ELR (cell line): ENCODE measurements at regions not wholly inside any gene's neighbourhood (a gene's known extent, or its start where the extent isn't known, plus 50 kb on each side); places are given as distances from the start of the nearest gene placed in this dataset.

Source experiments
- DNase-seq: peaks from one replicate; pipeline ENCODE4 v3.0.0-alpha.2; 2015; ENCODE audit warnings: low read depth

DNA sequence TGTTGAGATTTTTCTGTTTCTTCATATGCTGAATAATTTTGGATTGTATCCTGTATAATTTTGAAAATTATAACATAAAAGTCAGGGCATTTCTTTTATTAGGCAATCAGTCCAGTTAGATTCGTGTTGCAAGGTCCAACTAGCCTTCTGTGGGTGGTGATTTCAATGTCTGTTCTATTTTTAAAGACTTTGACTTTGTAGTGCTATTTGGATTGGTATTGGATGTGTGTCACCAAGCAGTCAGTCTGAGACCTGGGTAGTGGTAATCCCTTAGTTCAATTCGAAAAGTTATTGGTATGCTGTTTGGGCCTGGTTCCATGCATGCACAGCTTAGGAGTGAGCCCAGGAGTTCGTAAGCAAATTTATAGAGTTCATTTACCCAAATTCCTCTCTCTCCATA is 82.2 kb downstream of the EPDR1 start:
- DNase-seq: no peak

DNA sequence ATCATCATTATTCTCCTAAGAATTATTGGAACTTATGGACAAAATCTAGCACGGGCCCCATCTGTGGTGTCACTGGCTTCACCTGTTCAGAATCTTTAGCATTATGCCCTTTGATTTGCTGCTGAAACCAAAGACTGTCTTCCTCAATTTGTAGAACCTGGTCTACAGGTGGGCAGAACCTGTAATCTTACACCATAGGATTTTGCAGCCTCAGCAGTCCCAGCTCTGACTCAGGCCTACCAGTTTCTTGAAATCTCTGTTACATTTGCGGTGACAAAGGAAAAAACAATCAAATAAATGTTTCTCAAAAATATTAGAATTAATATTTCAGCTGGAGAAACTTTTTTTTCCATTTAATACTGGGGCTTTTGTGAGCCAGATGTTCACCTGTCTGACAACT is 86.1 kb downstream of the EPDR1 start:
- DNase-seq: no peak

DNA sequence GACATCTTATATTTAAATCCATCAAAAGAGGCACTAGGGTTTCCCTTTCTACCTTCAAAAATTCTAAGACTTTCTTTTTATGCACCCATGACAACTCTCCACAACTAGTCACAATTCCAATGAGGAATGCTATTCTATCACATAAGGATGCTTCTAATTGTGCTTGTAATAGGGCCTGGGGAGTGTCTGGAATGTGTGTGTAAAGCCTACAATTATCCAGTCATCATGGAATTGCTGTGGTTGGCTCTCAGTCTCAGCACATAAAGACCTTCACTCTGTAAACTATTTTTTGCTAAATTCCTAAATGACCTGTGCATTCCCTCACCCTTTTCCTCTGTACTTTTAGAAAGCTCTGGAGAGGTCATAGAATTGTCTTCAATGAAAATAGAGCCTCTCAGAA is 86.7 kb downstream of the EPDR1 start:
- no peak for DNase-seq

DNA sequence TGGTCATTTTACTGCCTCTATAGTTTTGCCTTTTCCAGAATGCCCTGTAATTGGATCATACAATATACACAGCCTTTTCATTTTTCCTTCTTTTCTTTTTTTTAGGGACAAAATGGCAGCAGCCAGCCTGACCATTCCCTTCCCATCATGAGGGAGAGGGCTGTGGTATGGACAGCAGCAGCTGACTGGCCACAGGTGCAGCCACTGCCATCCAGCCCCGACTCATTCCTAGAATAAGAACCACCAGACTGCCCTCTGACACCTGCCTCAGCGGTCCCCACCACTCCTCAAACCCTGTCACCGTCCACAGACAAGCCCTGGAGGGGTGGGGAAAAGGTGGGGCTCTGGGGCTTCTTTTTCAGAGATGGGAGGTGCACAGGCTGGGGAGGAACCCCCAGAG is 92.8 kb downstream of the EPDR1 start:
- no peak for DNase-seq

DNA sequence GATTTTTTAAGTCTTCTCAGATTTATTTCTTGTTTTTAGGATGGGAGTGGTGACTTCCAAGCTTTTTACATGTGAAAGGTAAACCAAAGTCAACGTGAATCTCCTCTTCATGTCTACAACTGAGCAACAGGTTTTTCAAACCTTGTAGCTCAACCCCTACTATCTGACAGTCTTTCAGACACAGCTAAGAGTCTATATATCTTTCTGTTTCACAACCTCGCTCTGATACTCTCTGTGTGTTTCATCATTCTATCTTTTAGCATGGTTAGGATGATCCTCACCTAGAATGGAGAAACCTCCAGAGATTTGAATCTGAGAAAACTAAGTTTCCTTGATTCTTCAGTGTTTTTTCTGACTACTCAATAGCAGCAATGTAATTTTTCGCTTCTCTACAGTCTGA is 96.1 kb downstream of the EPDR1 start:
- no peak for DNase-seq

DNA sequence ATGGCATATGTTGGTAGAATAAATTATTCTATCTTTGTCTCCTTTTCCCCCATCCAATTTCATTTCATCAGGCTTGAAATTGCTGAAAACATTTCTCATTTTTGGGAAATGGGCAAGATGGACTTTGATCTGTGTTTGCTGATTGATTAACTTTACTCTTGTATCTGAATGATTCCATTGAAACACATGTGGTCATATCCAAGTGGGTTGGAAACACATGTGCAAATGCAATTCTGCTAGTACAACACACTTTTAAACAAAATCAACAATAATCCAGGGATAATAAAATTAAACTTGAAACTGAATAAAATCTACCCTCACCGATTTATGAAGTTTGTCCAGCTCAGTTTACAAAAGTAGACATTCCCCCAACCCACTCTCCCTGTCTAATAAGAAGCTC is 96.9 kb downstream of the EPDR1 start:
- DNase-seq: no peak

DNA sequence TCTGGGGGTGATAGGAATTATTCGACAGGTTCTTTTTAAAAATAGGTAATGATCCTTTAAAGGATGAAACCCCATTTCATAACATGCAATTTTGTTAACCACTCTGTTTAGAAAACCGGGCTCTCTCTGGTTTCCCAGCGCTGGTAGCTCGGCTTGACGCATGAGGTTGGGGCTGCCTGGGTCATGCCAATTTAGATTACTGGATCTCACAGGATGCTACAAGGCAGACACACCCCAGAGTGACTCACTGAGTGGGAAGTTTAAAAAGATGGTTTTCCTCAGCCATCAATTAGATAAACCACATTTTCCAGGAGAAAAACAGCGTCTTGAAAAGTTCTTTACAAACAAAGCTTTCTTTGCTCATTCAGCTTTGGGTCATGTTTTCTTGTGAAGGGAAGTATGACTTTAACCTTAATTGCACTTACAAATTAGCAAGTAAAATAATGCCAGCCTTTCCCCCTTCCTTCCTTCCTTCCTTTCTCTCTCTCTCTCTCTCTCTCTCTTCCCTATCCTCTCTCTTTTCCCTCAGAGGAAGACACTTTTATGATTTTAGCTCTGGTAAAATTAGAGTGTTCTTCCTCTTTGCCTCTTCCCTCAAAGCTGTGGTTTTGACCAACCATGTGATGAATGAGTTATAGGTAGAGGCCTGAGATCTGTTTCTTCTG is 99.8 kb downstream of the EPDR1 start:
- no peak for DNase-seq

DNA sequence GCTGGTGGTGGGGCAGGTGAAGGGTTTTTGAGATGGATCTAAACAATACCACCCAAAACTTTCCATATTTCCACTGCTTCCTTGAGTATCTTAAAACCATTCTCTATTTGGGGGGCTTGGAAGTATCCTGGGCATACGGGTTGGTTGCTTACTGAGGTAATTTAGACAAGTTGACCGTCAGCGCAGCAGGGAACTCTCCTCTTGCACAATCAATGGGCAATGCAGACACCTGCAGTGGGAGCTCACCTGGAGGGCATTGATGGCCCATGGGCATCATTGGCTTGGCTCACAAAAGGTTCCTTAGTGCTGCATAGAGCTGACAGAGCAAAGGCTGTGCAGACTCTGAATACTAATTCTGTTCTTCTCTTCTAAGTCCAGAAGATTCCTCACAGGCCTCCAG is 101.5 kb downstream of the EPDR1 start:
- no peak for DNase-seq

DNA sequence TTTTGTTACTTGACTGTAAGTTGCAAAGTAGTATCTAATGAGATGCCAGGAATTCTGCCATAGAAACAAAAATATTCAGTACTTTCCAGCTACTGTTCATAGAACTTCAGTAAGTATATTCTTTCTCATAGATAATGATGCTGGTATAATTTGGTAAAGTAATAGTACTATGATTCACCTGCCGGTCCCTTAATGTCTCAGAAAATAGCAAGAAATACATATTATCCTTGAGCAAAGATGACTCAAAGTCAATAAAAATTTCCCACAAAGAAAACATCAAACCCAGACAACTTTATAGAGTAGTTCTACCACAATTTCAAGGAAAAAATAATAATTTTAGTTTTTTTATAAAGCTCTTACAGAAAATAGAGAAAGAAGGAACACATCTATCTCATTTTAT is 105.4 kb downstream of the EPDR1 start:
- no peak for DNase-seq

DNA sequence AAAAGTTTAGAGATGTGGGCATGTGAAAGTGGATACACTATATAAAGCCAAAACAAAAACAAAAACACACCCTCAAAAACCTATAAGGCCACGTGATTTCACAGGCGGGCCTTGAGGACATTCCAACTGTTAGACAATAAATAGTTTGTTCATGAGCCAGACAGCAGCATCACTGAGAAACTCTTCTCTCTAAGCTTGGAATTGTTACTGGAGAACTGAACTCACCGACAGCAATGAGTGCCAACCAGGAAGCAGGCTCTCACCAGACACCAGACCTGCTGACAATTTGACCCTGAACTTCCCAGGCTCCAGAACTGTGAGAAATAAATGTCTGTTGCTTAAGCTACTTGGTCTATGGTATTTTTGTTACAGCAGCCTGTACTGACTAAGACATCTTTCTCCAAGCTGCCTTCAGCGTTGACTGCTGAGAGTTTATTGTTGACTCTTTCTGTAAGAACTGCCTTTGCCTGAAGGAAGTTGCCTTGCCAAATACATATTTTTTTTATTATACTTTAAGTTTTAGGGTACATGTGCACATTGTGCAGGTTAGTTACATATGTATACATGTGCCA is 107.5 kb downstream of the EPDR1 start:
- no peak for DNase-seq

DNA sequence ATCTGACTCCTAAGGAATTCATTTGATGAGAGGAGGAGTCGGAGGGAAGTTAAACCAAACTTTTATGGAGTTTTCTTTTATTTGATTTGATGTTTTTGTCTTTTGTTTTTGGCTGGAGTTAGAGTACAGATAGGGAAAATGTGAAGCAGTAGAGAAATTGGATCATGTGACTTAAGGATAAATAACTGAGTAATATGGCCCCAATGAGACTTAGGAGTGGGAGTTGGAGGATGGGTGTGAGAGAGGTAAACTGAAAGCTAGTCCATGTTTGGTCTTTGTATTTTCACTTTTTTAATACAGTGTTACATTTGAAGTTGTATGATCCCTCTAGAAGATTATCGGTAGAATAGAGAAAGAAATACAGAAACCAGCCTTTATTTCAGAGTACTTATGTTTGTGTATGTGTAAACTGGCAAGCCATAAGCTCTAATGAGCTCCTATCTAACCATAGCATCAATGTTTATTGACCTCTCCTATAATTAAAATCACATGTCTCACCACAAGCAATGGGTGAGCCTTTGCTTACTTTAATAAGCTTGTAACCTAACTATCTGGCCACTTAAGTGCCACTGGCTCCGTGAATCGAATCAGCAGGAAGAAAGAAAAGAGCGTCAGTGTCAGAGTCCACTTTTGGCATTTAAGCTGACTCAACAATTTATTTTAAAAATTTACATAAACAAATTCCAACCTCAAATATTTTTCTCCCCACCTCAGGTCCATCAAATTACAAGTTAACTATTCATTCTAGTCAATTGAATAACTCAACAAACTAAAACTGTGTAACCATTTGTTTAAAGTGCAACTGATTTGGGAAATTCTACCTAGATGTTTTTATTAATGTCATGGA is 113.8 kb downstream of the EPDR1 start:
- no peak for DNase-seq

DNA sequence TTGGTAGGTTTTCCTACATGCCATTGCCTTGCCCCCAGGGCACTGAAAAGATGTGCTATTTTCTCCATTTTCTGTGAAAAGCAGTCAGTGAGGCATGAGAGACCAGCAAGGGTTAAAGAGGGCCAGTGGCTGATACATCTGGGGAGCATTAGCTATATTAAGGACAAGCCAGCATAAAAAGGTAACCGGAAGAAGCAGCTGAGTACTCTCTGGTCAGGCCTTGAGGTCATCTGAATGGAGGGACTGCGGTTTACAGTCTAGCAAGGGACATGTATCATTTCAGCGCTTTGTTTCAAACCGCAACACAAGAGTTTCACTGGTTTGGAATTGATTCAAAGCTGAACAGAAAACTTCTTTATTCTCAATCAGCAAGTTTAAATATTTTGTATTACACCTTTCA is 120.4 kb downstream of the EPDR1 start:
- DNase-seq: no peak

DNA sequence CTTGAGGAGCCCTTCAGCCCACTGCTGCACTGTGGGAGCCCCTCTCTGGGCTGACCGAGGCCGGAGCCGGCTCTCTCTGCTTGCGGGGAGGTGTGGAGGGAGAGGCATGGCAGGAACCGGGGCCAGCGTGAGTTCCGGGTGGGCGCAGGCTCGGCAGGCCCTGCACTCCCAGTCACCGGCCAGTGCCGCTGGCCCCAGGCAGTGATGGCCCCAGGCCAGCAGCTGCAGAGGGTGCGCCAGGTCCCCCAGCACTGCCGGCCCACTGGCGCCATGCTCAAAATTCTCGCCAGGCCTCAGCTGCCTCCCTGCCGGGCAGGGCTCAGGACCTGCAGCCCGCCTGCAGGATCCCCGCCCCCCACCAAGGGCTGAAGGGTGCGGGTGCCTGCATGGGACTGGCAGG is 128.4 kb upstream of the STARD3NL start:
- no peak for DNase-seq

DNA sequence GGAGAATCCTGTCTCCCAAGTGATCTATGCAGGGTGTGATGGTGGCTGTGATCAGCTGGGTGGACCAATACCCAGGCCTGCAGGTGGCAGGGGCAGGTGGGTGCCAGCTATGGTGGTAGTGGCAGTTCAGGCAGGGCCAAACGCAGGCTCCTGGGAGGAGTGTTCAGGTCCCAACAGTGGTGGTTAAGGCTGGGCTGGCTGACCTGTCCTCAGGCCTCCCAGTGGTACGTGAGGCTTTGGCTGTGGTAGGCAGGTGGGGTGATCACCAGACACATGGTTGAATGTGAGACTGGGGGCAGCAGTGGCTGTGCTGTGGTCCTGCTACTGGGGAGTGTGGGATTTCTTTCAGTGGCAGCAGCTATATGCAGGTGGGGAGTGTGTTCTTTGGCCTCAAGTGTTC is 126.7 kb upstream of the STARD3NL start:
- DNase-seq: no peak

DNA sequence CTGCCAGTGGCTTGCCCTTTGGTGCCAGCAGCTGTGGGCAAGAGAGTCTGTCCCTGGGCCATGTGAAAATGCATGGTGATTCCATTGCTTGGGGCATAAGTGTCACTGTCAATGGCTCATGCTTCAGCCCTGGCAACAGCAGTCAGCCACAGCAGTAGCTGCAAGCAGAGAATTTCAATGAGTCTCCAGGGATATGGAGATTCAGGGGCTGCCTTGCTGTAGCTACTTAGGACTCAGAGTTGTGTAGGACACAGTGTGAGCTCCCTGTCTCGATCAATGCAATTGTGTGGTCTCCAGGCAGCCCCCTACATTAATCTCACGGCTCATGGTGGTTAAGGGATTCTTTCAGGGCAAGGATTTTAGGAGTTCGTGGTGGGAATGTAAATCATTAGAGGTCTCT is 126.3 kb upstream of the STARD3NL start:
- no peak for DNase-seq

DNA sequence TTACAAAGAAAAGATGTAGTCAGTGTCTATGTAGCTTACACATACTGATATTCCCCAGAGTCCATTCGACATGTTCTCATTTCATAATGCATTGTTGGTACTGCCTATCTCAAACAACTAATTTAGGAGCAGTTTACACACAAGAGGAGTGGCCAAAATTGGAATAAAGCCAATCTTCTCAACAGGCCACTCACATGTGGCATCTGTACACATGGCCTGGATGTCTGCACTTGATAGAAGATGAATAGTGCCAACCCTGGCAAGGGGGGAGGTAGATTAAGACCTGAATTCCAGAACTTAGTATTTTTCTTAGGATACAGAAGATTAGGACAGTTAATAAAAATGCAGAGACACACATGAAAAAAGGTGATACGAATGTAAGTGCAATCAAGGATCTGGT is 125.3 kb upstream of the STARD3NL start:
- no peak for DNase-seq

DNA sequence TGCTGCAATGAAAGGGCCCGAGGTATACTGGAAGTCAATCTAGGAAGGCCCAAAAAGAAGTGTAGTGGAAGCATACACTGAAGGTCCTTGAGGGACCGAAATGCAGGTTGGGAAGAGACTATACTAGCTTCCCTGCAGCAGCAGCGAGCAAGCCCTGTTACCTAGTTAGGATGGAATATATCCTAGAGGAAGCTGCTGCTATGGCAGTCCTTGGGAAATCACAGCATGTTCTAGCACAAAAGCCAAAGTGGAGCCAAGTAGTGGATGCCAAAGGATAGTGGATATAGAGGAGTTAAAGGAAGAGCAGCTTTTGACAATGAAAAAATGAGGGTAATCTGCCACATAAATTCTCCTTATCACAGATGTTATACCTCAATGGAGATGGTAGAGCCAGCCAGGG is 123.8 kb upstream of the STARD3NL start:
- DNase-seq: no peak

DNA sequence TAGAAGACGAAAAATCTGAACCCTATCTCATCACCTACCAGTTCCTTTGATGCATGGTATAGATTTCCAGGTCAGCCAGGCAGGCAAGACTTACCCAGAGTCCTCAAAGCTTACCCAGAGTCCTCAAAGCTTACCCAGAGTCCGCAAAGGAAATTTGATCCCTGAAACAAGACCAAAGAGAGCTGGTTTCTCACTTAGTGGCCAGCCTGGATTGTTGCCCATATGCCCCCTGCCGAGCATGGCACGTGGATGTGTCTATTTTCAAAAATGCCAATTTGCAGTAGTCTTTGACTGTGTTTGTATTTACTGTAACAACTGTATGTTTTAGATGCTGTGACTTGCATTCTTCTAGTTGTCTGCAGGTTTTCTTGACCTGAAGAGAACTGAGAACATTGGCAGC is 120.2 kb upstream of the STARD3NL start:
- no peak for DNase-seq

DNA sequence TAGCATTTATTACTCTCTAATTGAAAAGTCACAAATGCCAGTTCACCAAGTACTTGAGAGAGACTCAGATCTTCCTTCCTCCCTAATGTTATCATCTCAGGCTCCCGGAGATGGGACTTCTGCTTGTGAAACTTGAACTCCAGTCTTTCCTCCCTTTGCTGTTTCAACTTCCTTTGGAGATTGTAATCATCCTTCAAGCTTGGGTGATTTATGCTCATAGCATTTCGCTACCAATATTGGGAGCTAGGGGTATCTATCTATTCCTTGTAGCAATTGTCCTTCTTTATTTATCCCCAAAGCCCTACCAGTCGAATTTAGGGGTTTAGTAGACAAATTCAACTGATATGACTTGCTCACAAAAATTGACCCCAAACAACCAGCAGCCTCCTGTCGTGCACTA is 117.9 kb upstream of the STARD3NL start:
- DNase-seq: no peak

DNA sequence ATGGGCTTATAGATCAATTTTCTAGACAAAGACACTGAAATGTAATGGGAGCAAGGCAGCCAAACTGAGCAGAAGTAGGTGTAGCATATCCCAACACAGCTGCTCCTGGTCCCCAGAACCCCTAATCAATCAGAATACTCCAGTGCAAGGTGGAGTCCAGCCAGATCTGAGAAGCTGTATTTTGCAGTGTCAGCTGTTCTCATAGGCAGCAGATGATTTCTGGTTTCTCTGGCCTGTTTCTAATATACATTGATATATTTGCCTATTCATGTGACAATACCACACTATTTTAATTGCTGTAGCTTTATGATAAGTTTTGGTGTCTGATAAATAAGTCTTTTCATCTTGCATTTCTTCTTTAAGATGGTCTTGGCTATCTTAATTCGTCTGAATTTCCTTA is 117.4 kb upstream of the STARD3NL start:
- no peak for DNase-seq

DNA sequence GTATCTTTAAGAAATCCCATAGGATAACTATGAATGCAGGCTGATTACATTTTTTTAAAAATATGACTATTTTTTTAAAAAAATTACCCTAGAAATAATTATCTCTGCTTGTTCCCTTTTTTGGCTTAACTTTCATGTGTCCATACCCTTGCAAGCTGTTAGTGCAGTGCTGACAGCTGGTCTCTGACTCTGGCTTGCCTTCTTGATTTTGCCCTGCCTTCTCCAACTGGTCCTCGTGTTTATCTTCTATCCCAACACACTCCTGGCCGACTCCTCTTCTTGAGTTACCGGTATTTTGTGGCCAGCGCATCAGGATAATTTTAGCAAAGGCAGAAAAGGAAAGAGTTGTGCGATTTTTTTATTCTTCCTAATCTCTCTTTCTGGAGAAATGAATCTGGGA is 111.7 kb upstream of the STARD3NL start:
- no peak for DNase-seq

DNA sequence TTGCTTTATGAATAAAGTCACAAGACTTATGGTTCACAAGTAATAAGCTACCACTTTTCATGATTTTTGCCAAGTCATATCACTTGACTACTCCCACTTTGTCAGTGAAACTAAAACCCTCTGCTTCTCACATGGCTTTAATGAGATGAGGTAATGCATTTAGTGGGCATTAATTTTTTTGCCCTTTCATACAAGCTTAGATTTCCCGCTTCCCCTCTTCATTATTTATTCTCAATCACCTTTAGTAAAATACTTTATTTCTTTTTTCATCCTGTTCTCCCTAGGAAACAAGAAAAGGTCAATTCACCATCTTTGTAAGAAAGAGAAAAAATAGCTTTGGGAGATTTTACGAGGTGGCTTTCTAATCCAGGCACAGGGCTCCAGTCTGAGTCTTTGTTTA is 109.6 kb upstream of the STARD3NL start:
- DNase-seq: no peak

DNA sequence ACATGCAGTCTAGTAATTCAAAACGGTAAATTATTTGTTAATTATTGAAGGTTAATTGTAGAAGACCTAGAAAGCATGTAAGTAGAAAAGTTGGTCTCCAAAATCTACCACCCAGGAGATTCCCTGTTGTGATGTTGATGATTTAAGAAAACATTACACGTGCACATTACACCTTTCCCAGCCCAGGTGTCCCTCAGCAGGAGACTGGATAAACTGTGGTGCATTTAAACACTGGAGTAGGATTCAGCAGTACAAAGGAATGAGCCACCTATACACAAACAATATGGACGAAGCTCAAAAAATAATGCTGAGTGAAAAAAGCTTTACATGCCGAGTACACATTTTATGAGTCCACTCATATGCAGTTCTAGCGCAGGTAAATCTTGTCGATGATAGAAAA is 109.0 kb upstream of the STARD3NL start:
- DNase-seq: no peak

DNA sequence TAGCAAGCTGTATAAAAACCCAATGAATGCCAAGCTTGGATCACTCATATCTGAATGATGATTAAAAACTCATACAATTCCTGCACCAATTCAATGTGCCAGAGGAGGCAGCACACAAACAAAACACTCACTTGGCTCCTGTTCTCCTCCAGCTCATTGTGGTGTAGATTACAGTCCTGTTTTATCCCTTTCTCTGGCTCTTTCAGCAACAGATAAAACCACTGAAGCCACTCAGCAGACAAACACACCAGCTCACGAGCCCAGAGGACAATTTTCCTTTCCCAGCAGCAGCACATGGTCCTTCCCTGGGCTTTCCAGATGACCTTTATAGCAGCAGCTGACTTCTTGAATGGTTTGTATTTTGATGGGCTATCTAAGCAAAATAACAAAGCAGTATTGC is 107.3 kb upstream of the STARD3NL start:
- DNase-seq: no peak
